NK-92 treated with Interleukin-12 subunit alpha and Interleukin-12 subunit beta, amount 100 ng/mL, for 24 hours (cell line): ENCODE measurements at regions not wholly inside any gene's neighbourhood (a gene's known extent, or its start where the extent isn't known, plus 50 kb on each side); places are given as distances from the start of the nearest gene placed in this dataset.
"Not testable (repeated sequence)": the region's sequence is repeated elsewhere in the genome, so short reads cannot be mapped to it uniquely, and the experiment has no call there.

Source experiments
- DNase-seq: peaks from one replicate; lab custom pipeline; 2025; lab: John Stamatoyannopoulos, UW

DNA sequence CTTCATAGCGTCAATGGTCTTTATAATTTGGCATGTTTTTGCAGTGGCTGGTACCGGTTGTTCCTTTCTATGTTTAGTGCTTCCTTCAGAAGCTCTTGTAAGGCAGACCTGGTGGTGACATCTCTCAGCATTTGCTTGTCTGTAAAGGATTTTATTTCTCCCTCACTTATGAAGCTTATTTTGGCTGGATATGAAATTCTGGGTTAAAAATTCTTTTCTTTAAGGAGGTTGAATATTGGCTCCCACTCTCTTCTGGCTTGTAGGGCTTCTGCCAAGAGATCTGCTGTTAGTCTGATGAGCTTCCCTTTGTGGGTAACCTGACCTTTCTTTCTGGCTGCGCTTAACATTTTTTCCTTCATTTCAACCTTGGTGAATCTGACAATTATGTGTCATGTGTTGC, 250.0 kb upstream of the CTNNB1 start:
- not testable (repeated sequence) for DNase-seq

DNA sequence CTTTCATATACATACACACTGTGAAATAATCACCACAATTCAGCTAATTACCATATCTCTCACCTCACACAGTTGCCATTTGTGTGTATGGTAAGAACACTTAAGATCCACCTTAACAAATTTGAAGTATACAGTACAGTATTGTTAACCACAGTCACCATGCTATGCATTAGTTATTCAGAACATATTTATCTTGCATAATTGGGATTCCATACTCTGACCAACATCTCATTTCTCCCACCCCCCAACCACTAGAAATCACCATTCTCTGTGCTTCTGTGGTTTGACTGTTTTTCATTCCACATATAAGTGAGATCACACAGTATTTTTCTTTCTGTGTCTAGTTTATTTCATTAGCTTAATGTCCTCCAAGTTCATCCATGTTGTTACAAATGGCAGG, 247.7 kb upstream of the CTNNB1 start:
- no peak for DNase-seq

DNA sequence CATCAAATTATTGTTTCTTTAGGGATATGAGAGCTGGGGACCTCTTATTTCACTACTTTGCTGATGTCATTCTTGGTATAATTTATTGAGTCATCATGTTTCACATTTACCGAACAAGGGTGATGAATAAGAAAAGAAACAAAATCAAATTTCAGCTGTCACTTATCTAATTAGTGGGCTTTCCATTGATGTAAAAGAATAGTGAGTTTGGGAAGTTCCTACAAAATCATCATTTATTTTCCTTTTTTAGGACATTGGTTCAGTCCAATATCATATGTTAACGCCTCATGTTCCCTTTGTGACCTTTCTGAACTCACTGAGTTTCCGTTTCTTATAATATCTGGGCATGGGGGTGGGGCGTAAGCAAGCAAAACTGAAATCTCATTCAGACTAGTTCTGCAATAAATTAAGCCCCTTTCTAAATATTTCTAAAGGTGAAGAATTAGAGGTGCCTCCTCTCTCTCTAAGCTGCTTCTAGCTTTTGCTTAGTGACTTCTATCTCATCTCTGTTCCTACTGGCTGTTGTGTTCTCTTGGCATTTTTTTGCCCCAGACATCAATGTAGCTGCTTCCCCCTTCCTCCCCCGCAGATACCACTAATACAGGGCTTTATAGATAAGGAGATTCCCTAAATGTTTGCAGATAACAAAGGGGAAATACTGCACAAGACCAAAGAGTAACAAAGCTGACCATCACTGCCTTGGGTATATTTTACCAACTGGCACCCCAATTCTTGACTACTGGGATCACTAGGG, 238.0 kb upstream of the CTNNB1 start:
- no peak for DNase-seq

DNA sequence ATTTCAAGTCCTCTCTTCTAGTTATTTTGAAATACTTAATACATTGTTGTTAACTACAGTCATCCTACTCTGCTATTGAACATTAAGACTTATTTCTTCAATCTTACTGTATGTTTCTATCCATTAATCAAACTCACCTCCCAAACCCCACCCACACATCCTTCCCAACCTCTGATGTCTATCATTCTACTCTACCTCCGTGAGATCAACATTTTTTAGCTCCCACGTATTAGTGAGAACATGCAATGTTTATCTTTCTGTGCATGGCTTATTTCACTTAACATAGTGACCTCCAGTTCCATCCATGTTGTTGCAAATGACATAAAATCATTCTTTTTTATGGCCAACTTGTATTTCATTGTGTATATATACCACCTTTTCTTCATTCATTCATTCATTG, 236.6 kb upstream of the CTNNB1 start:
- no peak for DNase-seq

DNA sequence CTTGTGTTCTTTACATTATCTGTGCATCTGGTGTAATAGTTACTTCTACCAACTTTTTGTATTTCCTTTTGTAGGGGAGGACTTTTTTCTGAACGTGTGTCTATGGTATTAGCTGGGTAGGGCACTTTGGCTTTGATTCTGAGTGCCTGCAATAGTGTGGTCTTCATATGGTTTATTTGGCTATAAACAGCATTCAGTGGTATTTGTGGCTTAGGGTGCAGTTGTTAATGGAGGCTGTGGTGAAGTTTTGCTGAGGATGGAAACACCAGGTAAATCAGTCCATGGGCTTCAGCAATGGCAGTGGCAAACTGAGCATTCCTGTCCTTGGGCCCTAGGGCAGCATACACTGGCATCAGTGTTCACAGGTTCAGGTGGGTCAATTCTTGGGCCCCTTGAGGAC, 230.6 kb upstream of the CTNNB1 start:
- DNase-seq: peak; percentile 38

DNA sequence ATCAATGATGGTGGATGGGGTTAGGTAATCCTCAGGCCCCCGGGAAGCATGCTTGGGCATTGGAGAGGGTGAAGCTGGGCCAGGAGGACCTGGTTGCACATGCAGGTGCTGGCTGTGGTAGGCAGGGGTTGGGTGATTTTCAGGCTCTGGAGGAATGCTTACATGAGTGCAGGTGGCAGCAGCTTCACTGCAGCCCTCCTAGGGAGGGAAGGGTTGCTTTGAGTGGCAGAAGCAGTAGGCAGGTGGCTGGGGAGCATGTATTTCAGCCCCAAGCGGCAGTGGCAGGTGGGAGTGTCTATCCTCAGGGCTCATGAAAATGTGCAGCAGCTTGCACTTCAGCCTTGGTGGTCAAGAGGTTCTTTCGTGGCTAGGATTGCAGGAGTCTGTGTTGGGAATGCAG, 230.0 kb upstream of the CTNNB1 start:
- DNase-seq: no peak

DNA sequence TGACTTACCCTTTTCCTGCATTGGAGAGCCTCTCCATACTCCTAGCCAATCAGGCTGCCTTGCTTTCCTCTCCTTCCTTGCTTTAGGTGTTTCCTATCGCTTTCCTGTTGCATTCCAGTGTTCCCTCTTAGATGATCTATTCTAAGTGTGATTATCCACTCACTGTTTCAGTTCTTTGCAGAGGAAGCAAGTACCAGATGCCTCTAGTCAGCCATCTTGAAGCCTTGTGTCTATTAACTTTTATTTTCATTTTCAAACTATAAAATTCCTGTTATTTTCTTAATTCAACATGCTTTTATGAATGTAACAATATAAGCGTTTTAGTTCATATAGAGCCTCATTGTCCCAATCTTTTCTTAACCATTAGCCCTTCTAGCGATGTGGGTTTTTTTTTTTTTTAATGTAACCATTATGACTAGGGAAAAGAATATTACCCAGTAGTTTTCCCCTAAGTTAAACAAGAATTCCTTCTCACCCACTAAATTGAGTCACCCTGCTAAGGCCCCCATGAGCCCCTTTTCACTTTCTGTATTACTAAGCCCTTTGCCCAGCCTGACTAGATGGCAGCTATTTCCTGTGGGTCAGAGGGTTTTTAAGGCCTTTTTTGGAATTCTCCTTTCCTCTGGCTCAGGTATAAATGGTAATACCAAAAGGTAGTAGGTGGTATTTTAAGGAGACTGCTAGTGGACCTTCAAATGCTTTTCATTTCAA, 229.4 kb upstream of the CTNNB1 start:
- no peak for DNase-seq

DNA sequence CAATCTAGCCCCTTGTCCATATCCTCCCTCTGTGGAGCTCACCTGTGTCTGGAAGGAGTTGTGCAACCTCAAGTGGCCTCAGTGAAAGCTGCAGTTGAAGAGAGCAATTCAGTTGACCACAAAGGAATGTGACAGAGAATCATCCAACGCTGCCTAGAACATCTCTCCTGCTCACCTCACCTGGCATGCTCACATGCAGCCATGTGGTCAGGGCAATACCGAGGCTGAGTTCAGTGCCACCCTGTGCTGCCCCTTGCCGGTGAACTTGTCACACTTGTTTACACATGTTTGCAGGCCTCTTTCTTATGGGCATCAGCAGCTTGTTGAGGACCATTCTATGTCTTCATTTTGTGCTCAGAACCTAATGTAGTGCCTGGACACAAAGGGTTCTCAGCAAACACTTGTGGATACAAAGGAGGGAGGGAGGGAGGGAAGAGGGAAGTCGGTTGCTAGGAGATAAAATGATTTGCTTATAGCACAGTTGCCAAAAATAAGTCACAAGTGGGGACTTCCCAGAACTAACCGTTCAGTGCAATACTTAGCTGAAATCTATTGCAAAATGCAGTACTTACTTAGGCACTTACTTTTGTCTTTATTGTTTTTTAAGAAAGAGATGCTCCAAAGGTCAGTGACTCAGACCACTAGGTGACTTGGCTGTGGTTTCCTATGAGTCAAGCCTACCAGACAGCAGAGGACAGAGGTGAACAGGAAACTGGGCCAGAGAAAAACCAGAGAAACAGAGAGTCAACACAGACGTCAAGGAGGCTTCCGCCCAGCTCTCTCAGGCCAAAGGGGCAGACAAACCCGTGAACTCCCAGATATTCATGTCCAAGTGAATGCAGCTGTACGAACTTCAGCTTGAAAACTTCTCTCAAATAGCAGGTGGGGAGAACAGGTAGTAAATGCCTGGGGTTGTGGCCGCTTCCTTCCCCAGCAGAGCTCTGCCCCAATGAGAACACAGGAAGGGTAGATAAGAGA, 227.8 kb upstream of the CTNNB1 start:
- peak; percentile 67 for DNase-seq

DNA sequence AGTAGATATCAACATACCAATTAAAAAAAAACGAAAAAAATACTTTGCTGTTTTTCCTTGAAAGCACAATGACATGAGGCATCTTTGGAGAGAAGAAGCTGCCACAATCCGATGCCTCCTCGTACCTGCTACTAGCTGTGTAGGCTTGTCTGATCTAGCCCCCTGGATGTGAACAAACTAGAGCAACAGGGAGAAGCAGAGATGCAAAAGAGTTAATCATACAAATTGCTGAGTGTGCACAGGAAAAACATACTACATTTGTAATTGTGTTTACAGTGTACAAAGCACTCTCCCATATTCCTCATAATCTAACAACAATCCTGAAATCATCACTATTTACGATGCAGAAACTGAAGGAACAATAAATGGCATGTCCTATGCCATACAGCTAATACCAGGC, 227.0 kb upstream of the CTNNB1 start:
- no peak for DNase-seq

DNA sequence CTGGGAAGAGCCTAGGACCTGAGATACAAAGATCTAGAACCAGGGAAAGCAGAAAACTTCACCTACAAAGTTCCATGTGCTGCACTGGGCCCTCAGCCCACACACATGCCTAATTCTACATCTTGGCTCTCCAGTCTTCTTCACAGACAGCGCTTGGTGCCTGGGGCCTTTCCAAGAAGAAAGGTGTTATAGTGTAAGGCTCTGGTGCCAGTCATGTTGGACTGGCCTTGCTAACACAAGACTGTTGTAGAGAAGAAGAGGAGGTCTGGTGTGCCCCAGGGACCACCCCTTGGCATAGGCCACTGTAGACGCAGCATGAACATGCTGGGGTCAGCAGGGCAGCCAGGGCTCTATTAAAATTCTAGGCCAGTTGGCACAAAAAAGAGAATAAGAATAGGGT, 226.2 kb upstream of the CTNNB1 start:
- no peak for DNase-seq

DNA sequence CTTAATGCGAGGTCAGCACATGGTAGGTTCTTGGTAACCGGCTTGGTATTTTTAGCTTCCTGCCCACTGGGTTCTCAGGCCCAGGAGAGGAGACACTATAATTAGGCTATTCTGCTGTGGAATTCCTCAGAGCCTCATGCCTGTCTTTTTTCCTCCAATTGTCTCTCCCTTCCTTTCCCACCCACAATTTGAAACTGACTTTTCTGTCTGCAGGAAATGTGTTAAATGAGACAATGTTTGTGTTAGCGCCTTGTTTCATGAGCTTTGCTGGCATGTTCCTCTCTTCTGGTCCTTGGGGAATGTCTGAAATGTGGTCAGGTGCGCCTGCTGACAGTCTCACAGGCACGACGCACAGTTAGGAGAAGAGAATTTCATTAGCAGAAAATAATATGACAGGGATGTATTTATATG, 223.6 kb upstream of the CTNNB1 start:
- no peak for DNase-seq

DNA sequence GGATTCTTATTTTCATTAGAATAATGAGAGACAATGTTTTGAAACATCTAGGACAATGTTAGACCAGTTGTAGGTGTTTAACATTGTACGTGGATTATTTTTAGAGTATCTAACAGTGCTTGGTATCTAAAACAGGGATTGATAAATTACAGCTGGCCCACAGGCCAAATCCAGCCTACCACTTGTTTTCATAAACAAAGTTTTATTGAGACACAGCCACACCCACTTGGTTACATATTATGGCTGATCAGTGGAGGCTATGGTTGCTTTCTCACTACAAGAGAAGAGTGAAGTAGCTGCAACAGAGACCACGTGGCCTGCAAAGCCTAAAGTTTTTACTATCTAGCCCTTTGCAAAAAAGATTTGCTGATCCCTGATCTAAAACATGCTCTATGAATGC, 223.1 kb upstream of the CTNNB1 start:
- DNase-seq: no peak

DNA sequence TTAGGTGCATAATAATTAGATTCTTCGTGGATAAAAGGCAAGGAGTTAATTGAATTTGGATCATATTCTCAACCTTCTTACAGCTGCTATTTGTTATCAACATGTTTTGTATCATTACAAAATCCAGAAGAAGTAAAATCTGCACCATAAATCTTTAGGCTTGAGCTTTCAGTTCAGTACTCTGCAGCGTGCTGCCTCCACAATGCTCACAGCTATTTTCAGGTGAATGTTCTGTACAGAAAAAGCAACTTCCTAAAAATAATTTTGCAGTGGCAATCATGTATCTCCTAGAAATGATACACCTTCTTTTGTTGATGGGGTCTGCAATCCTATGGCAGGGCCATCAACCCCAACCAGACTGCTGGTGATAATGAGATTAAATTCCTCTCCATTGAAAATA, 220.9 kb upstream of the CTNNB1 start:
- DNase-seq: no peak

DNA sequence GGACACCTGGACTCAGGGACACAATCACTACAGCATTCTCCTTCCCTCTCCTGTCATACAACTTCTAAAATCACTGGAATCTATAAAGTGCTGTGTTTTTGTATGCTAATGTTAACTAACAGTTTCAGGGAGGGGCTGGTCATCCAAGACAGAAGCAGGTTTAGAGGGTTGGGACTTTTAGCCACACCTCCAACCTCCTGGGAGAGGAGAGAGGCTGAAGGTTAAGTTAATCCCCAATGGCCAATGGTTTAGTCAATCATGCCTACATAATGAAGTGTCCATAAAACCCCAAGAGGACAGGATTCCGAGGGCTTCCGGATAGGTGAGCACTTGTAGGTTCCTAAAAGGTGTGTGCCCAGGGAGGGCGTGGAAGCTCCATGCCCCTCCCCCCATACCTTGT, 219.3 kb upstream of the CTNNB1 start:
- DNase-seq: no peak

DNA sequence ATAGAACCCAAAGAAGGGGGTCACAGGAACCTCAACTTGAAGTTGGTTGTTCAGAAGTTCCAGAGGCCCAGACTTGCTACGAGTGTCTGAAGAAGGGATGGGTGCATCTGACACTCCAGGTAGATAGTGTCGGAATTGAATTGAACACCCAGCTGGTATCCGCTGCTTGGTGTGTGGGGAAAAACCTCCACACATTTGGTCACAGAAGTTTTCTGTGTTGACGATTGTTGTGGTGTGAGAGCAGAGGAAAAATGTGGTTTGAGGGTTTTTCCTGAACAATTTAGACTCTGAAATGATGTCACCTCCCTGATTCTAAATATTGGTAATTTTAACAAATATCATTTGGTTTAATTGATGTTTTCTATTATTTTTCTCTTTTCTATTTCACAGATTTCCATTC, 218.8 kb upstream of the CTNNB1 start:
- DNase-seq: no peak

DNA sequence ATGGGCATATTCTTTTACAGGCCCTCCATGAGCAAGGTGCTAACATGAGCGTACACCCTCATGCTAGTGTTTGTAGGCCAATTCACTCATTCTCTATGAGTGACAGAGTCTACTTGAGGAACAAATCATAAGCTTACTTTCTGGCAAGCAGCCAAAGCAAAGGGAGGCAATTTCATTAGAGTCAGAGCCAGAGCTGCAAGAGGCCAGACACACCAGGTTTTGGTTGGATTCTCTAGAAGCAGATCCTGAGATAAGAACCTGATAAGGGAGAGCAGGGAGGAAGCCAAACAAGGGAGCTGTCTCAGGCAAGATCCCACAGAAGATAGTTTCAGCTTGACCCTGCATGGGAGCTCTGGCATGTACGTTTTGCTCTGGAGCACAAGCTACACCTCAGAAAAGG, 214.1 kb upstream of the CTNNB1 start:
- no peak for DNase-seq

DNA sequence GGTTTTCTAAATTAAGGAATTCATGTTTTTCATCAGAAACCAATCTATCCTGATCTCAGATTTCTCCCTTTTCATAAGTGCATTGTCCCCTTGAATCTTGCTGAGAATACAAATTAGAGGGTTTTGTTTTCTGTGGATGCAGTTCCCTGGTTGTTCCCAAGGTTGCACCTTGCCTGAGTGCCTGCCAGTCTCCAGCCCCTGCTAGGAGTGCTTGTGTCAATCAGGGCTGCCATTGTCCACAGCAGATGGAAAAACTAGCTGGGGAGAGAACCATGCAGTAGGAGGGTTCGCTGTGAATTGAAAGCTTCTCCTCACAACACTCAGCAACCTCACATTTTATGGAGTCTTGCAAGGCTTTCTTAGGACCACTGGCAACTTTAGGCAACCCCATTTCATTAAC, 210.8 kb upstream of the CTNNB1 start:
- DNase-seq: no peak

DNA sequence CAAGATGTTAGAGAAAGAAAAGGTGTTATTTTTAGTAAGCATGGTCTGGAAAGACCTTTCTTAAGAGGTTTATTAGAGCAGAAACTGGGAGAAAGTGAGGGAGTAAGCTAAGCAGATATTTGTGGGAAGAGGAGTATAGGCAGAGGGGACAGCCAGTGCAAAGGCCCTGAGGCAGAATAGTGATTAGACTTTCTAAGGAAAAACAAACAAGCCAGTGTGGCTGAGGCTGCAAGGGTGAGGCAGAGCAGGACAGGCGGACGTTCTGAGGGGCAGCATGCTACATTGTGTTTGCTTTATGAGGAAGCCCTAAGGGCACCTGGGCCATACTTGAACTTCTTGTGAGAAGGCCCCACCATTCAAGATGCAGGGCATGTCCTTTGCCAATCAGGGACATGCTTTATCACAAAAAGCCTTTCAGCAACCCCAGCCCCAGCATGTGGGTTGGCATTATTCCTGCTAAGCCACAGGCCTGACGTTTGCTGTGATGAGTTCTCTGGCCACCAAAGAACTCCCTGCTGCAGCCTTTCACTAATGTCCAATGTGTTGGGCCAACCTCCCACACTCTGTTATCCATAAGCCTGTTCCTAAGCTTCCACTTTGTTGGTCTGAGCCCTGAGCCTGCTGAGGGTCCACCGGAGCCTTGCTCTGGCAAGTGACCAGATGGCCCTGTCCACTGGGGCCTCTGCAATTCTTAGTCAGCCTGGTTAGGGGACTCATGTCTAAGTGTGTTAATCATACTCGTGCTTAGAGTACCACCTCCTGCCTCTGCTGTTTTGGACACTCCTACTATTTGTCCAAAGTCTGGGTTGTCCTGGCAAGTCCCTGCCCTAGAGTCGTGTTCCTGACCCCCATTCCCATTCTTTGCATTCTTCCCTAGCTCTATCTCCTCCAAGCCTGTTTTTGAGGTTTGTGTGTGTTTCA, 209.9 kb upstream of the CTNNB1 start:
- no peak for DNase-seq

DNA sequence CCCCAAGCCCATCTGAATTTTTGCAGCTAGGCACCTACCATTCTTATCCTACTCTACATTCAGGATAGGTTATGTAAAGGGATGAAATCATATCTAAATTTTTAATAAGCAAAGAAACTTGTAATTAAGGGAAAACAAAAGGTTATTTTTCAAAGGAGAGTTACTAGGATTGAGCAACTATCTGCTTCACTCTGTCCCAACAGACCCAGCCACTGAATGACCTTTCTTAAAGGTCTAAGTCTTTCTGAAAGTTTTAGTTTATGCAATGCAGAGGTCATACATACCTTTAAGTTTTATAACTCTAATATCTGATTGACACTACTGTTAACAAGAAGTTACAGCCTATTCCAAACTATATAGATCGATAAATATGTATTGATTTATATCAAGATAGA, 209.2 kb upstream of the CTNNB1 start:
- DNase-seq: no peak

DNA sequence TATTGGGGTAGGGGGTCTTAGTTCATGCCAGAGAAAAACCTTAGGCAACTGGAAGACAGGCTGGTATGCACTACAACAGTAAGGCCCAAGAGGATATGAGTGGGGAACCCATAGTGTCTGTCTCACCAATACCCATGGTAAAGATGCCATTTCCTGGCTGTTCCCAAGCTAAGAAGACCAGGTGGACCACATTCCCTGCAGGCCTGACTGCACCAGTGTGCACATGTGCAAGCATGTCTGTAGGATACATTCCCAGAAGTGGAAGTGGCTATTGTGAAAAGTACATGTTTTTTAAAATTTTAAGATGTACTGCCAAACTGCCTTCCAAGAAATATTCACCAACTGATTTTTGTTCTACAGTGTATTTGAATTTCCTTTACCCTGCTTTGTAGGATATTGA, 207.3 kb upstream of the CTNNB1 start:
- no peak for DNase-seq

DNA sequence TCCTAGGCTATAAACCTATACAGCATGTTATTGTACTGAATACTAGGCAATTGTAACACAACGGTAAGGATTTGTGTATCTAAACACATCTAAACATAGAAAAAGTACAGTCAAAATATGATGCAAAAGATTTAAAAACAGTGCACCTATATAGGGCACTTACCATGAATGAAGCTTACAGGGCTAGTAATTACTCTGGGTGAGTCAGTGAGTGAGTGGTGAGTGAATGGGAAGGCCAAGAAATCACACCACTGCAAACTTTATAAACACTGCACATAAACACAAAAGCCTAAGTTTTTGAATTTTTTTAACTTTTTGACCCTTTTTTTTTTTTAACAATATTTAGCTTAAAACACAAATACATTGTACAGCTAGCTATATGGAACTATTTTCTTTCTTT, 204.7 kb upstream of the CTNNB1 start:
- no peak for DNase-seq

DNA sequence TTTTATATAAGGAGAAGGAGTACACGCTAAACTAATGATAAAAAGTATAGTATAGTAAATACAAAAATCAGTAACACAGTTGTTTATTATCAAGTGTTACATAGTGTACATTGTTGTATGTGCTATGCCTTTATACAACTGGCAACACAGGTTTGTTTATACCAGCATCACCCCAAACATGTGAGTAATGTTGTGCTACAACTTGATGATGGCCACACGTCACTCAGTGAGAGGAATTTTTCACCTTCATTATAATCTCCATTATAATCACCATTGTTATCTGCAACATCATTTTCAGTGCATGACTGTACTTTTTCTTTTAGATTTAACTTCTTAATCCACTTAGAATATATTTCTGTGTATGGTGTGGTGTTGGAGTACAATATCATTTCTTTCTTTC, 204.0 kb upstream of the CTNNB1 start:
- DNase-seq: no peak
